ENCODE measurements at regions not wholly inside any gene's neighbourhood (a gene's known extent, or its start where the extent isn't known, plus 50 kb on each side); places are given as distances from the start of the nearest gene placed in this dataset.

DNA sequence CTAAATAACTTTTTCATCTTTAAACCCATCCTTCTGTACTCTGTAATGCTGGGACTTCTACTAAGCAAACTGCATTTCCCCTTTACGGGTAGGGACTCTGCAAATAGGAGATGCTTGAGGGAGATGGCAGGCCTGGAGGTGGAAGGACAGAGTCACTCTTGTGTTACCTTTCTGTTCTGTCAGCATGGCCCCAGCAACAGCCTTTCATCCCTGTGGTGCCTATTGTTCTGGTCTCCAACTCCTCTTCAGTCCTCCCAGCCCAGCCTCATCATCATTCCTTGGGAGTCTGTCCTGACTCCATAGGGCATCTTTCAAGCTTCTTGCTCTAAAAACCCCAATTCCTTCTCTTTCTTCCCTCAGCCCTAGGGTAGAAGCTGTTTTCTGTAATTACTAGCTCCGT is 230.0 kb downstream of the SNX13 start:
- H3K36me3 ChIP-seq, result no peaks in the 10 kb centered on the region
- no peak for DNase-seq (ENCODE audit: low spot score)
- no peaks in the 10 kb centered on the region for H3K4me1 ChIP-seq (ENCODE audit: control insufficient read depth in 1 of 2, low read depth in 2 of 2)
- no peak for TF ChIP-seq CTCF (IDR thresholded peaks at IDR 0.05)
- H3K9me3 ChIP-seq, result no peaks in the 10 kb centered on the region
- no peaks in the 10 kb centered on the region for H3K27me3 ChIP-seq (replicated peaks; ENCODE audit: insufficient read depth)
- no peak overlapping the region for H3K27ac ChIP-seq
- no peak for ATAC-seq (ENCODE audit: insufficient number of reproducible peaks, low FRiP score, low read depth)
- no peak overlapping the region for H3K4me3 ChIP-seq

GRCh38 chr7:17713584-17713983 is 226.7 kb downstream of the SNX13 start:
- Histone ChIP-seq H3K4me1 (ENCODE audit: control insufficient read depth in 1 of 2, low read depth in 2 of 2) (no peaks in the 10 kb centered on the region), H3K4me3 (no peak overlapping the region), H3K27me3 (replicated peaks; ENCODE audit: insufficient read depth) (no peaks in the 10 kb centered on the region), H3K36me3 (no peaks in the 10 kb centered on the region), H3K27ac (no peak overlapping the region), H3K9me3 (no peaks in the 10 kb centered on the region)
- DNase-seq (ENCODE audit: low spot score) (no peak), ATAC-seq (ENCODE audit: insufficient number of reproducible peaks, low FRiP score, low read depth) (no peak)
- no peak for TF ChIP-seq CTCF (IDR thresholded peaks at IDR 0.05)

GRCh38 chr7:17716816-17717215 is 223.5 kb downstream of the SNX13 start:
- ATAC-seq (ENCODE audit: insufficient number of reproducible peaks, low FRiP score, low read depth), result no peak
- Histone ChIP-seq H3K36me3 (no peaks in the 10 kb centered on the region), H3K4me3 (no peak overlapping the region), H3K9me3 (no peaks in the 10 kb centered on the region), H3K27ac (no peak overlapping the region), H3K27me3 (replicated peaks; ENCODE audit: insufficient read depth) (no peaks in the 10 kb centered on the region), H3K4me1 (ENCODE audit: control insufficient read depth in 1 of 2, low read depth in 2 of 2) (no peaks in the 10 kb centered on the region)
- no peak for TF ChIP-seq CTCF (IDR thresholded peaks at IDR 0.05)
- no peak for DNase-seq (ENCODE audit: low spot score)

DNA sequence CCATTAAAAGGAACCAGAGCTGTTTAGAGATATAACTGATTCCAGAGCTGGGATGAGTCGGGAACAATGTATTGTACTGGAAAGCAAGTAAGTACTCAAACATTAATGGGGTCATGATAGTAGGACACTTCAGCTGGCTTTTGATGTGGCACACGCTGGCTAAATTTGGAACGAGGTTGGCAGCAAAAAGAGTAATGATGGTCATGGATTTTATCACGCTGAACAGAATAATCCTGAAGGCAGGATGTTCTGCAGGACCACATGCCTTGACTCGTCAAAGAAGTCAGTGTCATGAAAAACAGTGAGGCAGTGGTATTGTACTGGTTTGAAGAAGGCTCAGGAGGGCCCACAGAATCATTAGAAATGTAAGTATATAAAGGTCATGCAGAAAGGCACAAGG is 220.3 kb downstream of the SNX13 start:
- Histone ChIP-seq H3K4me1 (ENCODE audit: control insufficient read depth in 1 of 2, low read depth in 2 of 2) (no peaks in the 10 kb centered on the region), H3K27me3 (replicated peaks; ENCODE audit: insufficient read depth) (no peaks in the 10 kb centered on the region), H3K36me3 (no peaks in the 10 kb centered on the region), H3K27ac (no peak overlapping the region), H3K4me3 (no peak overlapping the region), H3K9me3 (no peaks in the 10 kb centered on the region)
- no peak for TF ChIP-seq CTCF (IDR thresholded peaks at IDR 0.05)
- DNase-seq (ENCODE audit: low spot score) (no peak), ATAC-seq (ENCODE audit: insufficient number of reproducible peaks, low FRiP score, low read depth) (no peak)

DNA sequence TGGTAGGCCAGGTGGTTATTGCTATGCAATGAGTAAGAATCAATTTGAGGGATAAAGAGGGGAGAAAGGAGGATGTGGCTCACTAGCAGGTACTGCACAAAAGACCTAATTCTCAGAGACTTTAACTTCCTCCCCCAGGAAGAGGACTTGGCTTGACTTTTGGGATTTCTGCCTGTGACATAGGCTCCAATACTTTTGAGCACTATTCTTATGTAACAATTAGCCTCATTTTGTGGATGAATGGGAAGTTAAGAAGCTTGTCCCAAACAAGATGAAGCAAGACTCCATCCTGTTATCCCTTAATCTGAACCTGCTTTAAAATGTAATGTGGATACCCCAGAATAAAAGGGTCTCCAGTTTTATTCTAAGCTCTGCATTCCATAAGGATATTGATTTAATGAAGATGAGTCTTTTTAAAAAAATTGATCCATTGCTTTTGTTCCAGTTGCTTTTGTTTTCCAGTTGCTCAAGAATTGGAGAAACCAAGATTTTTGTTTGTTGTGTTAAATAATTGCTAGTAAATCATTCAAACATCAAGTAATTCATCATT is 218.5 kb downstream of the SNX13 start:
- TF ChIP-seq CTCF (IDR thresholded peaks at IDR 0.05), result no peak
- Histone ChIP-seq H3K27me3 (replicated peaks; ENCODE audit: insufficient read depth) (no peaks in the 10 kb centered on the region), H3K4me3 (no peak overlapping the region), H3K9me3 (no peaks in the 10 kb centered on the region), H3K36me3 (no peaks in the 10 kb centered on the region), H3K27ac (no peak overlapping the region), H3K4me1 (ENCODE audit: control insufficient read depth in 1 of 2, low read depth in 2 of 2) (peaks cover 0 to 10% of the 10 kb centered on the region in 2 donors)
- DNase-seq (ENCODE audit: low spot score), result no peak
- ATAC-seq (ENCODE audit: insufficient number of reproducible peaks, low FRiP score, low read depth), result no peak
